Activated CD4-positive, alpha-beta T cell treated with anti-CD3 and anti-CD28 coated beads for 36 hours (primary cell): ENCODE measurements at regions not wholly inside any gene's neighbourhood (a gene's known extent, or its start where the extent isn't known, plus 50 kb on each side); places are given as distances from the start of the nearest gene placed in this dataset.

Experiments used
- ATAC-seq: fragments of 200-7000 bp; cut with Tn5 transposase; one replicate; pipeline ENCODE4 v1.10.0; 2021; ENCODE audit warnings: mild to moderate bottlenecking, moderate library complexity
- CTCF ChIA-PET: fragments of 350-600 bp; sonication (Branson Sonifier 250); formaldehyde crosslinking; loops from one replicate; lab custom pipeline; 2021; ENCODE audit warnings: antibody characterized with exemption; lab: Charles Lee
- POLR2A ChIA-PET: fragments of 350-600 bp; sonication (Branson Sonifier 250); formaldehyde crosslinking; loops from one replicate; lab custom pipeline; 2021; ENCODE audit warnings: antibody characterized with exemption, inconsistent platforms; lab: Charles Lee
- DNase-seq: peaks from one replicate; pipeline ENCODE4 v3.0.0-alpha.2; 2020
- H3K27ac Mint-ChIP-seq: one replicate; pipeline ENCODE4 v1.8.0; 2021; ENCODE audit warnings: mixed read lengths
- H3K27me3 Mint-ChIP-seq: one replicate; pipeline ENCODE4 v1.8.0; 2021; ENCODE audit warnings: mixed read lengths
- H3K36me3 Mint-ChIP-seq: one replicate; pipeline ENCODE4 v1.8.0; 2021; ENCODE audit warnings: low read depth, mixed read lengths
- H3K4me1 Mint-ChIP-seq: one replicate; pipeline ENCODE4 v1.8.0; 2021; ENCODE audit warnings: mixed read lengths
- H3K4me3 Mint-ChIP-seq: one replicate; pipeline ENCODE4 v1.8.0; 2021; ENCODE audit warnings: mild to moderate bottlenecking, moderate library complexity, mixed read lengths
- H3K9me3 Mint-ChIP-seq: one replicate; pipeline ENCODE4 v1.8.0; 2021; ENCODE audit warnings: low read depth, mixed read lengths
- intact Hi-C, 2 experiments: fragments of 100-400 bp; cut with DNase I in 1 of 2; cut with micrococcal nuclease in 1 of 2; formaldehyde crosslinking; loops; one replicate each; pipeline versions ENCODE4 v1.14.2 to v1.15.1; 2022 to 2024; cut with DNase I, micrococcal nuclease

DNA sequence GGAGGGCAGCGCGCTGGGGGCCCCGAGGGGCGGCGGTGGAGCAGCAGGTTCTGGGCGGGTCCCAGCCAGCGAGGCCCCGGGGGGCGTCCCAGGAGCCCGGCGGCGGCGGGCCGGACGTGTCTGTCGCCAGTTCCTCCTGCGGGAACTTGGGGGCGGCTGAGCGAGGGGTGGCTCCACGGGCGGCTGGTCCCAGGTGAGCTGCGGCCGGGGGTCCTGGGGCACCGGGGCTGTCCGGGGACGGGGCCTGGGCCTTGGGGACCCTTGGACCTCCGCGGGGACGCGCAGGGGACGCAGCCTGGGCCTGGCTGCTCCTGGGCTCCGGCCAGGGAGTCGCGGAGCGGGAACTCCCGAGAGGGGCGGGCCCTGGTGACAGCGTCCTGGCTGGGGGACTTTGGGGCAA, 54.2 kb upstream of the ZNF267 start:
- Mint-ChIP-seq H3K27me3 (peaks cover 9% of the 10 kb centered on the region), H3K36me3 (peaks cover 1% of the 10 kb centered on the region), H3K4me1 (no peaks in the 10 kb centered on the region), H3K9me3 (no peaks in the 10 kb centered on the region), H3K4me3 (no peak overlapping the region), H3K27ac (no peak overlapping the region)
- ATAC-seq = no peak
- no peak for DNase-seq
- intact Hi-C loops = loop anchor here in 1 of 2 experiments (10.0 kb wide), 1 partner anchor 65 kb away; no protein-coding TSS in a partner anchor
- ChIA-PET POLR2A (no interaction called here), CTCF (no interaction called here)

DNA sequence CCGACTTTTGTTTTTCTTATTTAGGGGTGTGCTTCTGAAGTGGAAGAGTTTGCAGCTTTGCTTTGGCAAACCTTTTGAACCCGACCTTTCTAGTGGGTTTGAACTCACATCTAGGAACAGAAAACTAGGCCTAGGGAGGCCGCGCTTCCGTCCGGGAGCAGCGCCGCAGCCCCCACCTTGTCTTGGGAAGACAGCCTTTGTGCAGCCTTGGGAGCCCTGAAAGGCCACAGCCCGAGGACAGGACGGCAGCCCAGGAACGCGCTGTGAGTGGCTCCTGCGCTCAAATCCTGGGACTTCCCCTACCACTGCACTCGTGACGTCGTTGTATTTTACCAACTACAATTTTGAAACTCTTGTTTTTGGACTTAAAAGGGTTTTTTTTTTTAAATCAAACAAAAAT, 53.7 kb upstream of the ZNF267 start:
- Mint-ChIP-seq H3K36me3 (peaks cover 1% of the 10 kb centered on the region), H3K4me1 (no peaks in the 10 kb centered on the region), H3K9me3 (no peaks in the 10 kb centered on the region), H3K27me3 (peaks cover 15% of the 10 kb centered on the region), H3K27ac (no peak overlapping the region), H3K4me3 (no peak overlapping the region)
- ChIA-PET POLR2A (no interaction called here), CTCF (no interaction called here)
- ATAC-seq = no peak
- intact Hi-C loops = loop anchor here in 1 of 2 experiments (10.0 kb wide), 1 partner anchor 65 kb away; no protein-coding TSS in a partner anchor
- no peak for DNase-seq
